CD4-positive, alpha-beta T cell treated with Interleukin-4 for 4 hours (primary cell): ENCODE measurements at regions not wholly inside any gene's neighbourhood (a gene's known extent, or its start where the extent isn't known, plus 50 kb on each side); places are given as distances from the start of the nearest gene placed in this dataset.

Source experiments
- DNase-seq: peaks from one replicate; pipeline ENCODE4 v3.0.0-alpha.2; 2020

GRCh38 chr12:58372298-58372697 lies 430.9 kb downstream of the ATP23 start:
- no peak for DNase-seq

GRCh38 chr12:58378028-58378427 lies 436.7 kb downstream of the ATP23 start:
- no peak for DNase-seq

GRCh38 chr12:58381546-58381945 lies 440.2 kb downstream of the ATP23 start:
- no peak for DNase-seq

- DNase-seq: no peak
These were observed 442.8 kb downstream of the ATP23 start for GRCh38 chr12:58384196-58384595.

- DNase-seq: no peak
These were observed 444.8 kb downstream of the ATP23 start for GRCh38 chr12:58386136-58386535.

GRCh38 chr12:58387199-58387598 lies 445.8 kb downstream of the ATP23 start:
- no peak for DNase-seq

- DNase-seq: no peak
These were observed 446.9 kb downstream of the ATP23 start for GRCh38 chr12:58388261-58388660.

- DNase-seq: no peak
These were observed 451.8 kb downstream of the ATP23 start for GRCh38 chr12:58393152-58393551.

GRCh38 chr12:58395056-58395455 lies 453.7 kb downstream of the ATP23 start:
- DNase-seq: no peak

GRCh38 chr12:58395470-58395869 lies 454.1 kb downstream of the ATP23 start:
- no peak for DNase-seq

- no peak for DNase-seq
These were observed 454.9 kb downstream of the ATP23 start for GRCh38 chr12:58396239-58396638.

- no peak for DNase-seq
These were observed 464.0 kb downstream of the ATP23 start for GRCh38 chr12:58405363-58405762.

- no peak for DNase-seq
These were observed 467.1 kb downstream of the ATP23 start for GRCh38 chr12:58408516-58408915.

GRCh38 chr12:58412461-58413060 lies 471.2 kb downstream of the ATP23 start:
- DNase-seq: no peak

- no peak for DNase-seq
These were observed 472.4 kb downstream of the ATP23 start for GRCh38 chr12:58413794-58414193.

GRCh38 chr12:58414398-58414871 lies 473.1 kb downstream of the ATP23 start:
- DNase-seq: no peak

- no peak for DNase-seq
These were observed 474.3 kb downstream of the ATP23 start for GRCh38 chr12:58415716-58416115.

GRCh38 chr12:58416236-58416635 lies 474.9 kb downstream of the ATP23 start:
- no peak for DNase-seq

- DNase-seq: no peak
These were observed 477.9 kb downstream of the ATP23 start for GRCh38 chr12:58419196-58419760.

- DNase-seq: no peak
These were observed 478.5 kb downstream of the ATP23 start for GRCh38 chr12:58419905-58420304.

- DNase-seq: no peak
These were observed 479.1 kb downstream of the ATP23 start for GRCh38 chr12:58420503-58420902.

- no peak for DNase-seq
These were observed 480.6 kb downstream of the ATP23 start for GRCh38 chr12:58421990-58422389.

- DNase-seq: no peak
These were observed 483.5 kb downstream of the ATP23 start for GRCh38 chr12:58424735-58425392.
